DOHH2 (cell line): ENCODE measurements at regions not wholly inside any gene's neighbourhood (a gene's known extent, or its start where the extent isn't known, plus 50 kb on each side); places are given as distances from the start of the nearest gene placed in this dataset.

ENCODE experiments used
- H3F3A ChIP-seq: fragments of 200-600 bp; sonication (generic), shearing (Covaris generic); 2 replicates; pipeline ENCODE4 v1.6.0; 2016; ENCODE audit warnings: antibody characterized with exemption, mild to moderate bottlenecking; ENCODE audit not compliant: control insufficient read depth, insufficient read depth
- H3K27ac ChIP-seq: fragments of 200-600 bp; sonication (generic); 2 replicates; pipeline ENCODE4 v1.5.1; 2014; ENCODE audit warnings: low read depth, mild to moderate bottlenecking, low read length, moderate library complexity
- H3K27me3 ChIP-seq: fragments of 200-600 bp; sonication (generic); 2 replicates; pipeline ENCODE4 v1.6.1; 2014; ENCODE audit warnings: mild to moderate bottlenecking, low read length, mixed read lengths; ENCODE audit not compliant: control insufficient read depth
- H3K36me3 ChIP-seq: fragments of 200-600 bp; sonication (generic); 2 replicates; pipeline ENCODE4 v1.6.1; 2014; ENCODE audit warnings: mild to moderate bottlenecking, low read length, moderate library complexity, mixed read lengths; ENCODE audit not compliant: control insufficient read depth
- H3K4me1 ChIP-seq: fragments of 200-600 bp; sonication (generic); 2 replicates; pipeline ENCODE4 v1.6.1; 2014; ENCODE audit warnings: mild to moderate bottlenecking, low read length, mixed read lengths; ENCODE audit not compliant: control insufficient read depth
- H3K4me2 ChIP-seq: fragments of 200-600 bp; sonication (generic); 2 replicates; pipeline ENCODE4 v1.6.0; 2014; ENCODE audit warnings: mild to moderate bottlenecking, low read length, moderate library complexity
- H3K4me3 ChIP-seq: fragments of 200-600 bp; sonication (generic); 2 replicates; pipeline ENCODE4 v1.5.1; 2014; ENCODE audit warnings: mild to moderate bottlenecking, low read length, mixed read lengths
- H3K79me2 ChIP-seq: fragments of 200-600 bp; sonication (generic); 2 replicates; pipeline ENCODE4 v1.6.1; 2014; ENCODE audit warnings: mild to moderate bottlenecking, low read length, mixed read lengths; ENCODE audit not compliant: control insufficient read depth
- H3K9me2 ChIP-seq: fragments of 200-600 bp; sonication (generic); replicated peaks from 2 replicates; pipeline ENCODE4 v1.6.1; 2014; ENCODE audit warnings: mild to moderate bottlenecking, low read length, mixed read lengths; ENCODE audit not compliant: control insufficient read depth
- H3K9me3 ChIP-seq: fragments of 200-600 bp; sonication (generic); 2 replicates; pipeline ENCODE4 v1.6.1; 2014; ENCODE audit warnings: antibody characterized with exemption, low read length, mixed read lengths; ENCODE audit not compliant: control insufficient read depth, insufficient read depth
- H4K20me1 ChIP-seq: fragments of 200-600 bp; sonication (generic); 2 replicates; pipeline ENCODE4 v1.6.0; 2014; ENCODE audit warnings: low read depth, mild to moderate bottlenecking, antibody characterized with exemption, low read length, moderate library complexity; ENCODE audit not compliant: control insufficient read depth, insufficient read depth
- EZH2phosphoT487 ChIP-seq: fragments of 200-600 bp; sonication (generic); IDR thresholded peaks from 2 replicates; pipeline ENCODE4 v1.6.1; 2017; ENCODE audit warnings: borderline replicate concordance, mild to moderate bottlenecking, antibody characterized with exemption, low read length, moderate library complexity, mixed read lengths
- TF ChIP-seq, protein P1 (sequence below): fragments of 200-600 bp; sonication (generic); IDR thresholded peaks from one replicate; pipeline ENCODE4 v1.5.1; 2014; ENCODE audit warnings: antibody characterized with exemption, mild to moderate bottlenecking, low read depth, low read length; ENCODE audit not compliant: poor library complexity, severe bottlenecking

DNA sequence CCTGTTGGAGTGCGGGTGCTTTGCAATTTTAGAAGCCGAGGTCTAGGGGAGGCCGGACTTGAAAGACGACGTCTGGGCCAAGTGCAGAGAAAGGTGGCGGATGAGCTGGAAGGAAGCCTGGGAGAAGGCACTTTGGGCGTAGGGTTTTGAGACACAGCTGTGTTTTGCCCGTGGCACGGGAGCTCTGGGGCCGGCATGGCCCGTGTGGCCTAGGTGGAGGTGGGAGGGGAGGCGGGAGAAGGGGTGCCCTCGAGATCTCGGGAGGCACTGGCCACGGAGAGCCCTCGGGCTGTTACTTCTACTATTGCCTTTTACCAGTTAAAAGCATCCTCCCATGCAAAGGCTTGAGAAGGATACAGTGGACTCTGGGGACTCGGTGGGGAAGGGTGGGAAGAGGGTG, 161.9 kb downstream of the FOXL1 start:
- Histone ChIP-seq H4K20me1 (no peaks in the 10 kb centered on the region), H3K4me3 (no peak overlapping the region), H3K27ac (no peak overlapping the region), H3K9me2 (no peaks in the 10 kb centered on the region), H3K4me2 (no peak overlapping the region), H3F3A (no peaks in the 10 kb centered on the region), H3K79me2 (no peaks in the 10 kb centered on the region), H3K4me1 (no peaks in the 10 kb centered on the region), H3K27me3 (no peaks in the 10 kb centered on the region), H3K36me3 (no peaks in the 10 kb centered on the region), H3K9me3 (no peaks in the 10 kb centered on the region)
- TF ChIP-seq, protein P1, sequence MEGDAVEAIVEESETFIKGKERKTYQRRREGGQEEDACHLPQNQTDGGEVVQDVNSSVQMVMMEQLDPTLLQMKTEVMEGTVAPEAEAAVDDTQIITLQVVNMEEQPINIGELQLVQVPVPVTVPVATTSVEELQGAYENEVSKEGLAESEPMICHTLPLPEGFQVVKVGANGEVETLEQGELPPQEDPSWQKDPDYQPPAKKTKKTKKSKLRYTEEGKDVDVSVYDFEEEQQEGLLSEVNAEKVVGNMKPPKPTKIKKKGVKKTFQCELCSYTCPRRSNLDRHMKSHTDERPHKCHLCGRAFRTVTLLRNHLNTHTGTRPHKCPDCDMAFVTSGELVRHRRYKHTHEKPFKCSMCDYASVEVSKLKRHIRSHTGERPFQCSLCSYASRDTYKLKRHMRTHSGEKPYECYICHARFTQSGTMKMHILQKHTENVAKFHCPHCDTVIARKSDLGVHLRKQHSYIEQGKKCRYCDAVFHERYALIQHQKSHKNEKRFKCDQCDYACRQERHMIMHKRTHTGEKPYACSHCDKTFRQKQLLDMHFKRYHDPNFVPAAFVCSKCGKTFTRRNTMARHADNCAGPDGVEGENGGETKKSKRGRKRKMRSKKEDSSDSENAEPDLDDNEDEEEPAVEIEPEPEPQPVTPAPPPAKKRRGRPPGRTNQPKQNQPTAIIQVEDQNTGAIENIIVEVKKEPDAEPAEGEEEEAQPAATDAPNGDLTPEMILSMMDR = no peak
- TF ChIP-seq EZH2phosphoT487 = no peak

DNA sequence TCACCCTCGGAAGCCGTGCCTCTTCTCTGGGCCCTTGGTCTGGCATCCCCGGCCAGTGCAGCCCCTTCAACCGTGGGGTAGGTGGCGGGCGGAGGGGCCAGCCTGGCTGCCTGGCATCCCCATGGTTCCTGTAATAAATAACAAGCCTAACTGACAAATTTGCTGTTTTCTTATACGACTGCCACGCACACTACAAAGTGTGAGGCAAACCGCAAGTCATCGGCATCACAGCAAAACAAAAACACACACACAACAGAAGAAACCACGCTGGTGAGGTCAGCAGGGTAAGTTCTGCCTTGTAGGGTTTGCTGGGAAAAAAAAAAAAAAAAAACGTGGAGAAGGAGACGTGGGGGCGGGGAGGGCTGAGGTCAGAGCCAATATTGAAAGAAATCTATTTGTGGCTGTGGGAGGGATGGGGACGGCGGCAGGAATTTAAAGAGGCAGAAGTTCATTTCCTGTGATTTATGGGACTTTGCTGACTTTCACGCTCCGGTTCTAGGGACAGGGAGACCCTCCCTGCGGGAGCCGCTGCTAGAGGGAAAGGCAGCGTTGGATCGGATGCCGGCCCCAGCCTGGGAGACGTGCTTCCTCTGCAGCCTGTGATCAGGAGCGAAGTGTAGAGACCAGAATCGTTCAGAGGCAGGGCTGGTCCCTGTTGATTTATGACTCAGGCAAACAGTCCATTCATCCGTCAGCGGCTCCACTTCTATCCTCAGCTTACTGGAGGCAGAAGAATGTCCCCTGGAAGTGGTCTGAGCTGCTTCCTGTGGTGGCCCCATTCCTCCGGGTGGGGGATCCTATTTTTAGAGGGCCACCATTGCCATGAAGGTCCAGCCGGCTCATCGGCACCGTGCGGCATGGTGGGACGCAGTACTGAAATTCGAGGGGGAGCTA, 162.8 kb downstream of the FOXL1 start:
- Histone ChIP-seq H3K9me3 (no peaks in the 10 kb centered on the region), H3K36me3 (no peaks in the 10 kb centered on the region), H3K27me3 (no peaks in the 10 kb centered on the region), H4K20me1 (no peaks in the 10 kb centered on the region), H3K4me1 (no peaks in the 10 kb centered on the region), H3K9me2 (no peaks in the 10 kb centered on the region), H3K4me3 (no peak overlapping the region), H3K4me2 (no peak overlapping the region), H3K27ac (no peak overlapping the region), H3F3A (no peaks in the 10 kb centered on the region), H3K79me2 (no peaks in the 10 kb centered on the region)
- TF ChIP-seq, protein P1 = no peak
- TF ChIP-seq EZH2phosphoT487 = no peak

DNA sequence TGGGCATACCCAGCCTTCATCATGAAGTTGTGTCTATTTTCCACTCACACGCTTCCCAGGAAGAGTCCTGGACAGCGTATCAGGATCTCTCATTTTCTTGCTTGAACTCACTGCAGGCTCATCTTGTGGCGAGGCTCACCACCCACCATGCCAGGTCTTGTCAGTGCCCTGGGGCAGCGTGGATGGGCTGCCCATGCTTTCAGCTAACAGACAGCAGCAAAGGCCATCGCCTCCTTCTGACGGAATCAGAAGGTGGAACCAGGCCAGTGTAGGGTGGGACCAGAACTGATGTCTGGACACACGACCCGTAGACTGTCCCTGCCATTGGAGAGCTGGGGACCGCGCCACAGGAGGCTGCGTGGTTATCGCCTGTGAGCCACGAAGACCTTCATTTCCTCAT, 169.4 kb downstream of the FOXL1 start:
- H3K4me1 ChIP-seq = no peaks in the 10 kb centered on the region
- H3F3A ChIP-seq = no peaks in the 10 kb centered on the region
- no peak for TF ChIP-seq EZH2phosphoT487
- TF ChIP-seq, protein P1 = no peak
- H3K79me2 ChIP-seq = no peaks in the 10 kb centered on the region
- no peaks in the 10 kb centered on the region for H4K20me1 ChIP-seq
- no peaks in the 10 kb centered on the region for H3K36me3 ChIP-seq
- no peak overlapping the region for H3K4me3 ChIP-seq
- no peaks in the 10 kb centered on the region for H3K27me3 ChIP-seq
- no peaks in the 10 kb centered on the region for H3K9me3 ChIP-seq
- H3K4me2 ChIP-seq = no peak overlapping the region
- H3K27ac ChIP-seq = no peak overlapping the region
- no peaks in the 10 kb centered on the region for H3K9me2 ChIP-seq
